ENCODE measurements at regions not wholly inside any gene's neighbourhood (a gene's known extent, or its start where the extent isn't known, plus 50 kb on each side); places are given as distances from the start of the nearest gene placed in this dataset.

DNA sequence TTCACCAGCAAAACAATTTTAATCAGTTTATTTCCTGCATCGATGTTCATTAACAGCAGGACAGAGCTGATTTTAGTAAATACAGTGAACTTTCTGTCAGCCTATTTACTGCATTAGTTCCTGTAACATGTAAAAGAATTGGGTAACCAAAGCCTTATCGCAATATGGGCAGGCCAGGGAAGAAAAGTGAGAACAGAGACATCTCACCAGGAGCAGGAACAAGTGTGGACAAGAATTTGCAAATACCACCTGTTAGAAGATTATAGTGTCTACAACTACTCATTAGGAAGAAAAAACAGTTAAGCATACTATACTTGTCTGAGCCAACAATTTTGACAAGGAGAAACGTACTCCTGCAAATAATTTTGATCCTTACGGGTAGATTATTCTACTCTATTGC, 1293.9 kb downstream of the PLA2G4A start:
- Histone ChIP-seq H3K27me3 (ENCODE audit: insufficient read depth, low read length, poor library complexity) (no peaks in the 10 kb centered on the region), H2BK120ac (ENCODE audit: low read depth, low read length) (no peak overlapping the region), H2BK15ac (replicated peaks; ENCODE audit: low read depth) (no peak overlapping the region), H3K4me2 (ENCODE audit: low read length) (no peak overlapping the region), H4K8ac (ENCODE audit: low read depth, low read length) (no peak overlapping the region), H2BK5ac (ENCODE audit: low read length) (no peak overlapping the region), H3K4me3 (ENCODE audit: low read length) (no peak overlapping the region), H3K79me1 (ENCODE audit: low read length) (no peaks in the 10 kb centered on the region), H3K27ac (ENCODE audit: low read depth, low read length) (no peak overlapping the region), H3K56ac (ENCODE audit: low read length) (no peak overlapping the region), H3K79me2 (ENCODE audit: control insufficient read depth, insufficient read depth, low read length) (no peaks in the 10 kb centered on the region), H3K9ac (ENCODE audit: low read length) (no peak overlapping the region), H3K18ac (ENCODE audit: low read length) (no peak overlapping the region), H2AK5ac (ENCODE audit: low read length) (no peak overlapping the region), H3K23ac (ENCODE audit: low read length) (no peak overlapping the region), H3K36me3 (ENCODE audit: control insufficient read depth, insufficient read depth, low read length) (no peaks in the 10 kb centered on the region), H3K4ac (ENCODE audit: low read depth, low read length) (no peak overlapping the region), H4K5ac (ENCODE audit: low read length) (no peak overlapping the region), H3K4me1 (ENCODE audit: control insufficient read depth, low read depth, low read length) (no peaks in the 10 kb centered on the region)
- WGBS (ENCODE audit: extremely low coverage, insufficient coverage, low lambda C conversion rate) = no CpG with 5 or more reads among the region's 4 CpGs
- no peak for DNase-seq

DNA sequence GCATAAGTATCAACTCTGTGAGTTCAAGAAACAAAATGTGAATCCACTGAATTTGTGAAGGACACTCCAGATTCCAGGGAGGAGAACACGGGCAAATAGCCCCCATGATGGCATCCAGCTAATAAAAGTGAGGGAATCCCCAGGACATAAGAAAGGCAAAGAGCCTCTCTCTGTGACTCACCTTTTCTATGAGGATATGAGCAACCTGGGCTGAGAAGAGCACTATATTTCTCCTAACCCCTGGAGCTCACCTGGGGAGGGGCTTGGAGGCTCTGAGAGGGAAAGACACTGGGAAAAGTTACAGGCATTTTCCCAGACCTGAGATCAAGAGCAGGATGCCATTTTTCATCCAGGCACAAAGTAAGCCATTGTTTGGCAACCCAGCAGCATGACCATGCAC, 1298.8 kb downstream of the PLA2G4A start:
- Histone ChIP-seq H3K4ac (ENCODE audit: low read depth, low read length) (no peak overlapping the region), H2BK120ac (ENCODE audit: low read depth, low read length) (no peak overlapping the region), H2BK5ac (ENCODE audit: low read length) (no peak overlapping the region), H3K4me3 (ENCODE audit: low read length) (no peak overlapping the region), H3K27ac (ENCODE audit: low read depth, low read length) (no peak overlapping the region), H2AK5ac (ENCODE audit: low read length) (no peak overlapping the region), H3K4me1 (ENCODE audit: control insufficient read depth, low read depth, low read length) (no peaks in the 10 kb centered on the region), H3K79me2 (ENCODE audit: control insufficient read depth, insufficient read depth, low read length) (no peaks in the 10 kb centered on the region), H4K8ac (ENCODE audit: low read depth, low read length) (no peak overlapping the region), H4K5ac (ENCODE audit: low read length) (peak overlapping the region; percentile 34), H3K4me2 (ENCODE audit: low read length) (no peak overlapping the region), H3K56ac (ENCODE audit: low read length) (no peak overlapping the region), H3K36me3 (ENCODE audit: control insufficient read depth, insufficient read depth, low read length) (no peaks in the 10 kb centered on the region), H2BK15ac (replicated peaks; ENCODE audit: low read depth) (no peak overlapping the region), H3K9ac (ENCODE audit: low read length) (no peak overlapping the region), H3K79me1 (ENCODE audit: low read length) (no peaks in the 10 kb centered on the region), H3K27me3 (ENCODE audit: insufficient read depth, low read length, poor library complexity) (no peaks in the 10 kb centered on the region), H3K18ac (ENCODE audit: low read length) (no peak overlapping the region), H3K23ac (ENCODE audit: low read length) (no peak overlapping the region)
- DNase-seq = no peak
- no CpG with 5 or more reads among the region's 1 CpG for whole genome bisulfite sequencing (ENCODE audit: extremely low coverage, insufficient coverage, low lambda C conversion rate)

DNA sequence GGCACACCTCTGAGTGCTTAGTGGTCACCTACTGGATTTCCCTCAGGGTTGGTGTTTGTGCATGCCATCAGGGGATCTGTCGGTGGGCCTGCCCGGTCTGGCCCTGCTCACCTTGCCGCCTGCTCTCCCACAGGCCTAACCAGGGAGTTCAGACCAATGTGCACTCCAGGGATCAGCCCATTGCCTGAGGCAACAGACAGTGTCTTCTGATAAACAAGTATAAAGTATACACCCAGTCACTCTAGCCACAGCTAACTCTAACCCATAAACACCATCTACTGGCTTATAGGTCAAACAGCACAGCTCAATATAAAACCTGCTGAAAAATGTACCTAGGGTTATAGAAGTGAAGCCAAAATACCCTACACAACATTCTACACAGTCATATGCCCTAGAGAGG, 1300.0 kb downstream of the PLA2G4A start:
- H2BK120ac ChIP-seq (ENCODE audit: low read depth, low read length) = no peak overlapping the region
- no peaks in the 10 kb centered on the region for H3K79me1 ChIP-seq (ENCODE audit: low read length)
- H3K36me3 ChIP-seq (ENCODE audit: control insufficient read depth, insufficient read depth, low read length) = no peaks in the 10 kb centered on the region
- no peak overlapping the region for H3K56ac ChIP-seq (ENCODE audit: low read length)
- no peak overlapping the region for H2BK5ac ChIP-seq (ENCODE audit: low read length)
- H3K4me3 ChIP-seq (ENCODE audit: low read length) = no peak overlapping the region
- H3K23ac ChIP-seq (ENCODE audit: low read length) = no peak overlapping the region
- no peak overlapping the region for H2BK15ac ChIP-seq (replicated peaks; ENCODE audit: low read depth)
- no peak overlapping the region for H3K27ac ChIP-seq (ENCODE audit: low read depth, low read length)
- no peaks in the 10 kb centered on the region for H3K79me2 ChIP-seq (ENCODE audit: control insufficient read depth, insufficient read depth, low read length)
- no peak overlapping the region for H3K4ac ChIP-seq (ENCODE audit: low read depth, low read length)
- H4K5ac ChIP-seq (ENCODE audit: low read length) = no peak overlapping the region
- H3K27me3 ChIP-seq (ENCODE audit: insufficient read depth, low read length, poor library complexity) = no peaks in the 10 kb centered on the region
- no CpG with 5 or more reads among the region's 3 CpGs for whole genome bisulfite sequencing (ENCODE audit: extremely low coverage, insufficient coverage, low lambda C conversion rate)
- DNase-seq = peak; percentile 35
- no peak overlapping the region for H3K9ac ChIP-seq (ENCODE audit: low read length)
- H3K18ac ChIP-seq (ENCODE audit: low read length) = no peak overlapping the region
- H3K4me2 ChIP-seq (ENCODE audit: low read length) = no peak overlapping the region
- no peaks in the 10 kb centered on the region for H3K4me1 ChIP-seq (ENCODE audit: control insufficient read depth, low read depth, low read length)
- no peak overlapping the region for H4K8ac ChIP-seq (ENCODE audit: low read depth, low read length)
- no peak overlapping the region for H2AK5ac ChIP-seq (ENCODE audit: low read length)

DNA sequence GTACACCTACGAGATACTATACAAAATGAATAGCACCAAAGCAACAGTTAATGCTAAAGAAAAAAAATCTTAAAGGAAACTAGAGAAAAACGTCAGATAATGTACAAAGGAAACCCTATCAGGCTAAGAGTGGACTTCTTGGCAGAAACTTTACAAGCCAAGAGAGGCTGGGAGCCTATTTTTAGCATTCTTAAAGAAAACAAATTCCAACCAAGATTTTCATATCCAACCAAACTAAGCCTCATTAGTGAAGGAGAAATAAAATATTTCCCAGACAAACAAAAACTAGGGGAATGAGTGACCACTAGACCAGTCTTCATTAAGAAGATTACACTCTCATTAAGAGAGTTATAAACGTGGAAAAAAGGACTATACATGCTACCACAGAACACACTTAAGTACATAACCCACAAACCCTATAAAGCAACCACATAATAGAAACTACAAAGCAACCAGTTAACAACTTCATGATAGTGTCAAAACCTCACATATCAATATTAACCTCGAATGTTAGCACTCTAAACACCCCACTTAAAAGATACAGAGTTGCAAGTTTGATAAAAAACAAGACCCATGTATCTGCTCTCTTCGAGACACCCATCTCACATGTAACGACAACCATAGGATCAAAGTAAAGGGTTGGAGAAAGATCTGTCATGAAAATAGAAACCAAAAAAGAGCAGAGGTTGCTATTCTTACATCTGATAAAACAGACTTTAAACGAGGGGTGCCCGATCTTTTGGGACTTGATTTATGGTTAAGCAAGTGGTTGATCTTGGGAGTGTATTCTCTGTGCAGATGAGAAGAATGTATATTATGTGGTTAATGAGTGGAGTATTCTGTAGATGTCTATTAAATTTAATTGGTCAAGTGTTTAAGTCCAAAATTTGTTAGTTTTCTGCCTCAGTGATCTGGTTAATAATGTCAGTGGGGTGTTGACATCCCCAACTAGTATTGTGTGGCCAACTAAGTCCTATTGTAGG, 1301.4 kb downstream of the PLA2G4A start:
- Histone ChIP-seq H3K9ac (ENCODE audit: low read length) (no peak overlapping the region), H3K4me1 (ENCODE audit: control insufficient read depth, low read depth, low read length) (no peaks in the 10 kb centered on the region), H3K23ac (ENCODE audit: low read length) (no peak overlapping the region), H4K8ac (ENCODE audit: low read depth, low read length) (no peak overlapping the region), H3K79me2 (ENCODE audit: control insufficient read depth, insufficient read depth, low read length) (no peaks in the 10 kb centered on the region), H3K4ac (ENCODE audit: low read depth, low read length) (no peak overlapping the region), H2BK15ac (replicated peaks; ENCODE audit: low read depth) (no peak overlapping the region), H2BK120ac (ENCODE audit: low read depth, low read length) (no peak overlapping the region), H3K4me3 (ENCODE audit: low read length) (no peak overlapping the region), H4K5ac (ENCODE audit: low read length) (no peak overlapping the region), H3K4me2 (ENCODE audit: low read length) (no peak overlapping the region), H3K79me1 (ENCODE audit: low read length) (no peaks in the 10 kb centered on the region), H3K27me3 (ENCODE audit: insufficient read depth, low read length, poor library complexity) (no peaks in the 10 kb centered on the region), H2AK5ac (ENCODE audit: low read length) (no peak overlapping the region), H3K36me3 (ENCODE audit: control insufficient read depth, insufficient read depth, low read length) (no peaks in the 10 kb centered on the region), H2BK5ac (ENCODE audit: low read length) (no peak overlapping the region), H3K18ac (ENCODE audit: low read length) (no peak overlapping the region), H3K27ac (ENCODE audit: low read depth, low read length) (no peak overlapping the region), H3K56ac (ENCODE audit: low read length) (no peak overlapping the region)
- no CpG with 5 or more reads among the region's 8 CpGs for WGBS (ENCODE audit: extremely low coverage, insufficient coverage, low lambda C conversion rate)
- no peak for DNase-seq

DNA sequence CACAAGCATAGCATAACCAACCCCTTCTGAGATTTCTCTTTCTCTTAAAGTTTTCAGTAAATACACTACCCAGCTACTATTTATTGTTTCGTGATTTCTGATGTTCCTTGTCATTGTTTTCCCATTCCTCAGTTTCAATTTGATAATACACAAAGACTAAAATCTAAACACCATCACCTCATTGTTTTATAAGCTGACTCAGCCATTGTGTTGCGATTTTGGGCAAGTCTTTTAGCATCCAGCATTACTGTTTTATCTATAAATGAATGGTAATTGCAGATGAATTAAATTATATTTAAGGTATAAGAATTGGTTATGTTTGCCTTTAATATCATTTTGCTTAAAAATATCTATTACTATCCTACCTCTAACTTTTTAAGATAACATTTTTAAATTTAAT, 1308.5 kb downstream of the PLA2G4A start:
- Histone ChIP-seq H3K79me2 (ENCODE audit: control insufficient read depth, insufficient read depth, low read length) (no peaks in the 10 kb centered on the region), H3K23ac (ENCODE audit: low read length) (no peak overlapping the region), H4K5ac (ENCODE audit: low read length) (no peak overlapping the region), H3K79me1 (ENCODE audit: low read length) (no peaks in the 10 kb centered on the region), H3K36me3 (ENCODE audit: control insufficient read depth, insufficient read depth, low read length) (no peaks in the 10 kb centered on the region), H3K4me3 (ENCODE audit: low read length) (no peak overlapping the region), H3K18ac (ENCODE audit: low read length) (no peak overlapping the region), H2BK15ac (replicated peaks; ENCODE audit: low read depth) (no peak overlapping the region), H3K4me1 (ENCODE audit: control insufficient read depth, low read depth, low read length) (no peaks in the 10 kb centered on the region), H2AK5ac (ENCODE audit: low read length) (no peak overlapping the region), H3K4me2 (ENCODE audit: low read length) (no peak overlapping the region), H4K8ac (ENCODE audit: low read depth, low read length) (no peak overlapping the region), H2BK120ac (ENCODE audit: low read depth, low read length) (no peak overlapping the region), H3K27me3 (ENCODE audit: insufficient read depth, low read length, poor library complexity) (no peaks in the 10 kb centered on the region), H3K56ac (ENCODE audit: low read length) (no peak overlapping the region), H3K27ac (ENCODE audit: low read depth, low read length) (no peak overlapping the region), H3K9ac (ENCODE audit: low read length) (no peak overlapping the region), H2BK5ac (ENCODE audit: low read length) (no peak overlapping the region), H3K4ac (ENCODE audit: low read depth, low read length) (no peak overlapping the region)
- no peak for DNase-seq
- WGBS (ENCODE audit: extremely low coverage, insufficient coverage, low lambda C conversion rate) = no CpG with 5 or more reads among the region's 2 CpGs

DNA sequence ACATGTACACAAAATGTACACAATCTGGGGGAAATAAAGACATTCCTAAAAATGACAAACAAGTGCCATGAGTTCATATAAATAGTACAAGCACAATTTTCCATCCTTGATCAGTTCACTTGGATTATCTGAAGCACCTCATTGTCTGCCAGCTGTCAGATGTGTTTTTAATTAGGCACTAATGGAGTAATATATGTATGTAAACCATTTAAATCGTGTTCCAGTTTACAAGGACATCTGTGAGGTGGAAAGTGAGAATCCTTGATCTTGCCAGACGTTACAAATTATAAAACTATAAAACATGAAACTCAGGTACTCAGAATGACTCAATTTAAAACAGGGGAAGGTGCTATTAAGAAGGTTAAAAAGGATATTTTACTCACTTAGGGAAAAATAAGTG, 1312.2 kb downstream of the PLA2G4A start:
- H3K79me1 ChIP-seq (ENCODE audit: low read length) = no peaks in the 10 kb centered on the region
- no peaks in the 10 kb centered on the region for H3K4me1 ChIP-seq (ENCODE audit: control insufficient read depth, low read depth, low read length)
- no peaks in the 10 kb centered on the region for H3K36me3 ChIP-seq (ENCODE audit: control insufficient read depth, insufficient read depth, low read length)
- H2BK120ac ChIP-seq (ENCODE audit: low read depth, low read length) = no peak overlapping the region
- no peak overlapping the region for H3K9ac ChIP-seq (ENCODE audit: low read length)
- no peak overlapping the region for H2BK15ac ChIP-seq (replicated peaks; ENCODE audit: low read depth)
- H3K23ac ChIP-seq (ENCODE audit: low read length) = no peak overlapping the region
- H3K27ac ChIP-seq (ENCODE audit: low read depth, low read length) = no peak overlapping the region
- no peak overlapping the region for H3K18ac ChIP-seq (ENCODE audit: low read length)
- no peak overlapping the region for H2BK5ac ChIP-seq (ENCODE audit: low read length)
- no peaks in the 10 kb centered on the region for H3K27me3 ChIP-seq (ENCODE audit: insufficient read depth, low read length, poor library complexity)
- WGBS (ENCODE audit: extremely low coverage, insufficient coverage, low lambda C conversion rate) = no CpG with 5 or more reads among the region's 2 CpGs
- no peak overlapping the region for H4K8ac ChIP-seq (ENCODE audit: low read depth, low read length)
- no peak overlapping the region for H3K56ac ChIP-seq (ENCODE audit: low read length)
- H3K4me3 ChIP-seq (ENCODE audit: low read length) = no peak overlapping the region
- H4K5ac ChIP-seq (ENCODE audit: low read length) = no peak overlapping the region
- H3K4me2 ChIP-seq (ENCODE audit: low read length) = no peak overlapping the region
- no peak overlapping the region for H3K4ac ChIP-seq (ENCODE audit: low read depth, low read length)
- no peaks in the 10 kb centered on the region for H3K79me2 ChIP-seq (ENCODE audit: control insufficient read depth, insufficient read depth, low read length)
- no peak overlapping the region for H2AK5ac ChIP-seq (ENCODE audit: low read length)
- no peak for DNase-seq
